ENCODE measurements at regions not wholly inside any gene's neighbourhood (a gene's known extent, or its start where the extent isn't known, plus 50 kb on each side); places are given as distances from the start of the nearest gene placed in this dataset.

DNA sequence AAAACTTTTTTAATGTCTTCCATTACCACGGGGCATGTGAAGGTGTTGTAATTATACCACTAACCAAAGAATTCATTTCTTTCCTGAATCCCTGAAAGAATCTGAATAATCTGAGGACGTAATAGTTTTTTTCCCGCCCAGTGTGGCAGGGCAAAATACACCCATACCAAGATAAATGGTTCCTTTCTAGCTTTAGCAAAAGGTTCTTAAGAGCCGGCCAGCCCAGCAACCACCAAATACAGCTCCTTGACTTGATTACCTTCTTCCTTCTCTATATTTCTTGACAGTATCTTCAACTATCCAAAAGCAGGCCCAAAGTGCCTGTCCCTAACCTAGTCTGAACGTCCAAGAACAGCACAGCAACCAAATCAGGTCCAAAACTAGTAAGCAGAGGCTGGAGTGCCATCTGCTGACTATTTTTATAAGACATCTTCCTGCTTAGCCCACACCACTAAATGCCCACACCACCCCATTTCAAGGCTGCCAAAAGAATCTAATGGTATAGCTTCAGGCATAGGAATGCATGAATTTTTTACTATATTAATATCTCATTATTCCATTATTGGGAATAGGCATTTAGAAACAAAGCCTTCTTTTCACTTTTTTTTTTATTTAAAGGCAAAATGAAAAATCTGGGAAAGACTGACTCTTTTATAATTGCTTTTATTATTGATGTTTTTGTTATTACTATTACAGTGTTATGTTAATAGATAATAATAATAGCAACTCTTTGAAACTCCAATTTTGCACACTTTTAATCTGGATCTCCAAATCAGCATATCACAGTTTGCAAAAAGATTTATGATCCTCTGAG lies 524.4 kb downstream of the MED13L start:
- Histone ChIP-seq H3K4me3 (ENCODE audit: control insufficient read depth in 1 of 2, extremely low read depth in 1 of 2, low read length in 1 of 2) (no peak overlapping the region), H3K27me3 (replicated peaks in 1 of 2; ENCODE audit: control insufficient read depth in 2 of 2, extremely low read depth in 1 of 2, insufficient read depth in 2 of 2, low read length in 1 of 2) (peaks cover 0 to 3% of the 10 kb centered on the region in 2 experiments), H3K4me1 (ENCODE audit: control insufficient read depth in 1 of 2, extremely low read depth in 1 of 2, insufficient read depth in 2 of 2, low read length in 2 of 2) (no peaks in the 10 kb centered on the region), H3K27ac (ENCODE audit: low read length) (no peak overlapping the region), H3K36me3 (ENCODE audit: control insufficient read depth in 2 of 2, extremely low read depth in 1 of 2, insufficient read depth in 1 of 2, low read length in 1 of 2) (no peaks in the 10 kb centered on the region), H3K9me3 (no peaks in the 10 kb centered on the region)
- Mint-ChIP-seq H3K4me1 (no peaks in the 10 kb centered on the region), H3K9me3 (no peaks in the 10 kb centered on the region), H3K27ac (no peak overlapping the region), H3K27me3 (peaks cover 3 to 15% of the 10 kb centered on the region in 2 donors), H3K36me3 (no peaks in the 10 kb centered on the region), H3K4me3 (no peak overlapping the region)
- ATAC-seq (replicated peaks in 1 of 4) (no peak), DNase-seq (peak in 1 of 35 experiments; percentile 9)
- ChIA-PET POLR2A (no interaction called here), CTCF (interaction anchor here (0.5 to 0.6 kb wide), 2 partner anchors 86 to 1091 kb away, joined by 4 to 5 read pairs; no protein-coding TSS in a partner anchor)
- WGBS (ENCODE audit: insufficient coverage) = 0% methylated on average over 1 of the region's 5 CpGs

DNA sequence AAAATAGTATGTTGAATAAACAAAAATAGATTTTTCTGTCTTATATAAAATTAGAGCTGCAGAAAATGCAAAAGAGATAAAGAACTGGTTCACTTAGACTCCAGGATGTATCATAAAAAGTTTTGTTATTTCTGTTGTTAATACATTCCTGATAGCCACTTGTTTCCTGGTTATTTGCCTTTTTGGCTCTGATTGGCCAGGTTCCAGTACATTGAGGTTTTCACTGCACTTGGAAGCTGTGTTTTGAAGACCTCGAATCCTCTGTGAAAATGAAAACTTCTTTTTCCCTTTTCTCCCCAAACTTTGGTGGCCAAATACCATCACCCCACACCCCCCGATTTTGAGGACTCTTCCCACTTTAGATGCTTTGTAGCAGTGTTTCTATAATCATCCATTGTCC lies 525.3 kb downstream of the MED13L start:
- peaks cover 0 to 3% of the 10 kb centered on the region in 2 experiments for H3K27me3 ChIP-seq (replicated peaks in 1 of 2; ENCODE audit: control insufficient read depth in 2 of 2, extremely low read depth in 1 of 2, insufficient read depth in 2 of 2, low read length in 1 of 2)
- CTCF ChIA-PET = no interaction called here
- no peak for ATAC-seq (replicated peaks in 1 of 4)
- Mint-ChIP-seq H3K36me3 (no peaks in the 10 kb centered on the region), H3K9me3 (no peaks in the 10 kb centered on the region), H3K4me3 (no peak overlapping the region), H3K27me3 (peaks cover 3 to 9% of the 10 kb centered on the region in 2 donors), H3K4me1 (no peaks in the 10 kb centered on the region), H3K27ac (no peak overlapping the region)
- 33% methylated on average over 2 of the region's 2 CpGs for WGBS (ENCODE audit: insufficient coverage)
- no peak overlapping the region for H3K27ac ChIP-seq (ENCODE audit: low read length)
- no peaks in the 10 kb centered on the region for H3K9me3 ChIP-seq
- no peaks in the 10 kb centered on the region for H3K36me3 ChIP-seq (ENCODE audit: control insufficient read depth in 2 of 2, extremely low read depth in 1 of 2, insufficient read depth in 1 of 2, low read length in 1 of 2)
- H3K4me1 ChIP-seq (ENCODE audit: control insufficient read depth in 1 of 2, extremely low read depth in 1 of 2, insufficient read depth in 2 of 2, low read length in 2 of 2) = no peaks in the 10 kb centered on the region
- POLR2A ChIA-PET = no interaction called here
- DNase-seq = no peak
- no peak overlapping the region for H3K4me3 ChIP-seq (ENCODE audit: control insufficient read depth in 1 of 2, extremely low read depth in 1 of 2, low read length in 1 of 2)

DNA sequence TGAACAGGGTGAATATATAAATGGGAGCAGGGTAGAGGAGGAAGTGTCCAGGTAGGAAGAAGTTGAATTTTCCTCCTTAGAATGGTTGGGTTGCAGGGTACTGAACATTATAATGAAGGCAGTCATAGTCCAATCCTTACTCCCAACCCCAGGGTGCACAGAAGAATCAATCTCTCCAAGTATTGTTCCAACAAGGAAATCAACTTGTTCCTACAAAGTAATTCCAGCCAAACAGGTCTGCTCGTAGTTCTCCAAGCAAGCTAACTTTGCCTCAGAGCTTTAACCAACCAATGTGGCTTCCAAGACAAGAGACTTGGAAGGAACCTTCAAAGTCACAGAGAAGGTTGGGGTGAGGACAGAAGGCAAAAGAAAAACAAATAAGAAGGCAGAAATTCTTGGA lies 527.2 kb downstream of the MED13L start:
- no peaks in the 10 kb centered on the region for H3K36me3 ChIP-seq (ENCODE audit: control insufficient read depth in 2 of 2, extremely low read depth in 1 of 2, insufficient read depth in 1 of 2, low read length in 1 of 2)
- 100% methylated on average over 1 of the region's 1 CpG for WGBS (ENCODE audit: insufficient coverage)
- Mint-ChIP-seq H3K36me3 (no peaks in the 10 kb centered on the region), H3K4me1 (no peaks in the 10 kb centered on the region), H3K27me3 (peaks cover 3 to 8% of the 10 kb centered on the region in 2 donors), H3K4me3 (no peak overlapping the region), H3K9me3 (no peaks in the 10 kb centered on the region), H3K27ac (no peak overlapping the region)
- ChIA-PET POLR2A (interaction anchor here in 1 of 2 donors (0.6 kb wide), 1 partner anchor 544 kb away, joined by 3 read pairs; no protein-coding TSS in a partner anchor), CTCF (no interaction called here)
- no peak overlapping the region for H3K27ac ChIP-seq (ENCODE audit: low read length)
- no peak overlapping the region for H3K4me3 ChIP-seq (ENCODE audit: control insufficient read depth in 1 of 2, extremely low read depth in 1 of 2, low read length in 1 of 2)
- H3K9me3 ChIP-seq = no peaks in the 10 kb centered on the region
- DNase-seq (no peak), ATAC-seq (replicated peaks in 1 of 4) (no peak)
- no peaks in the 10 kb centered on the region for H3K4me1 ChIP-seq (ENCODE audit: control insufficient read depth in 1 of 2, extremely low read depth in 1 of 2, insufficient read depth in 2 of 2, low read length in 2 of 2)
- H3K27me3 ChIP-seq (replicated peaks in 1 of 2; ENCODE audit: control insufficient read depth in 2 of 2, extremely low read depth in 1 of 2, insufficient read depth in 2 of 2, low read length in 1 of 2) = peaks cover 0 to 2% of the 10 kb centered on the region in 2 experiments

DNA sequence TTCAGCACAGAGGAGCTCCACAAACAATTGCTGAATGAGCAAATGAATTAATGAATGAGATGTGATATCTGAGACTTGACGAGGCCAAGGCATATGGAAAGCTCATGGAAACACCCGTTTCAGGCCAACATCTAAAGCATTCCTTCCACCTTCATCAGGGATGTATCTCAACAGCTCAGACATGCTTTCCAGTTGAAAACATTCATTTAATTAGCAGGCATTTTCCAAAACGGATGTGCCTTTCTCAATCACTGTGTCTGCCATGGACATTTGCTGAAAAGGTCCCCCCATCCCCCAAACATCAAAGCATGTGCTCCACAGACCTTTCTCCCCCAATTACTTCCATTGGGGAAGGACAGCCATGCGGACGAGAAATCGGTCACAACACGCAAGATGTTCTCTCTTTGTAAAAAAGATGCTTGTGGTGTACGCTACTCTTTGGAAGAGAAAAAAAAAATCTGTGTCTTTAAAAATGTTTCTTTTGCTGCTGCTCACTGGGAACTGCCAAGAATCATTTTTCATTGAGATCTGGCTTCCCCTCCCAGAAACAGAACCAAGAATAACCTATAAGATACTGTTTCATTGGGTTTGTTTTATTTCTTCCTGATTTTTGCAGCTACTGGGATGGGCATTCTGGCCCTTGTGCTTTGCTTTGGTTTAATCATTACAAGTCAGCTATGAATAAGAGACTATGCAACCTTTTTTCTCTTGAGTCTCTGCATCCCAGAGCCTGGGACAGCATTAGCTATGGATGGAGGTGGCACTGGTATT lies 528.2 kb downstream of the MED13L start:
- ATAC-seq (replicated peaks in 1 of 4) (no peak), DNase-seq (no peak)
- Histone ChIP-seq H3K36me3 (ENCODE audit: control insufficient read depth in 2 of 2, extremely low read depth in 1 of 2, insufficient read depth in 1 of 2, low read length in 1 of 2) (no peaks in the 10 kb centered on the region), H3K9me3 (no peaks in the 10 kb centered on the region), H3K4me1 (ENCODE audit: control insufficient read depth in 1 of 2, extremely low read depth in 1 of 2, insufficient read depth in 2 of 2, low read length in 2 of 2) (no peaks in the 10 kb centered on the region), H3K4me3 (ENCODE audit: control insufficient read depth in 1 of 2, extremely low read depth in 1 of 2, low read length in 1 of 2) (no peak overlapping the region), H3K27me3 (replicated peaks in 1 of 2; ENCODE audit: control insufficient read depth in 2 of 2, extremely low read depth in 1 of 2, insufficient read depth in 2 of 2, low read length in 1 of 2) (no peaks in the 10 kb centered on the region), H3K27ac (ENCODE audit: low read length) (no peak overlapping the region)
- Mint-ChIP-seq H3K9me3 (no peaks in the 10 kb centered on the region), H3K27me3 (peaks cover 0 to 4% of the 10 kb centered on the region in 2 donors), H3K4me1 (no peaks in the 10 kb centered on the region), H3K36me3 (no peaks in the 10 kb centered on the region), H3K4me3 (no peak overlapping the region), H3K27ac (no peak overlapping the region)
- 55% methylated on average over 3 of the region's 8 CpGs for WGBS (ENCODE audit: insufficient coverage)
- ChIA-PET POLR2A (no interaction called here), CTCF (no interaction called here)

DNA sequence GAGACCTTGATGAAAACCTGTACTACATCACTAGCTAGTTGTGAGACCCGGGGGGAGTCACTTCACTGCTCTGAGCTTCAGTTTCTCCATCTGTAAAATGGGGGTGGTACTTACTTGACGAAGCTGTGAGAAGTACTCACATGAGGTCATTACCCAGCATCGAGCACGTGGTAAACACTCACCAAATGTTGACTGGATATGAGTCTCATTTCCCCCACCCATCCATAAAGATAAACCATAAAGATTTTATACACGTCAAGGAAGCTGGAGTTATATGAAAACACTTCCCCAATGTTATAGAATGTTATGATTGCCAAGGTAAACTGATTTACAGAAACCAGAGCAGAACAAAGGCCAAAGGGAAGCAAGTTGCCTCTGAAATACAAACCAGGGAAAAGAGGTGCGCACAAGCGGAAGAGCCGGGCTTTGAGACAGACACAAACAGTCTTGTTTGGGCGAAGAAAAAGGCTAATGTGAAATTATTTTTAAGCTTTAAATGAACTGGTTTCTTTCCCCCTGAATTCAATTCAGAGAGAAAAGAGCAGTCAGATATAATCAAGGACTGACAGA lies 536.8 kb downstream of the MED13L start:
- DNase-seq (no peak), ATAC-seq (replicated peaks in 1 of 4) (no peak)
- H3K27ac ChIP-seq (ENCODE audit: low read length) = no peak overlapping the region
- H3K27me3 ChIP-seq (replicated peaks in 1 of 2; ENCODE audit: control insufficient read depth in 2 of 2, extremely low read depth in 1 of 2, insufficient read depth in 2 of 2, low read length in 1 of 2) = no peaks in the 10 kb centered on the region
- ChIA-PET CTCF (no interaction called here), POLR2A (no interaction called here)
- Mint-ChIP-seq H3K4me1 (no peaks in the 10 kb centered on the region), H3K36me3 (no peaks in the 10 kb centered on the region), H3K4me3 (no peak overlapping the region), H3K27ac (no peak overlapping the region), H3K9me3 (no peaks in the 10 kb centered on the region), H3K27me3 (no peaks in the 10 kb centered on the region)
- WGBS (ENCODE audit: insufficient coverage) = 80% methylated on average over 1 of the region's 9 CpGs
- no peaks in the 10 kb centered on the region for H3K4me1 ChIP-seq (ENCODE audit: control insufficient read depth in 1 of 2, extremely low read depth in 1 of 2, insufficient read depth in 2 of 2, low read length in 2 of 2)
- H3K4me3 ChIP-seq (ENCODE audit: control insufficient read depth in 1 of 2, extremely low read depth in 1 of 2, low read length in 1 of 2) = no peak overlapping the region
- no peaks in the 10 kb centered on the region for H3K36me3 ChIP-seq (ENCODE audit: control insufficient read depth in 2 of 2, extremely low read depth in 1 of 2, insufficient read depth in 1 of 2, low read length in 1 of 2)
- H3K9me3 ChIP-seq = no peaks in the 10 kb centered on the region

DNA sequence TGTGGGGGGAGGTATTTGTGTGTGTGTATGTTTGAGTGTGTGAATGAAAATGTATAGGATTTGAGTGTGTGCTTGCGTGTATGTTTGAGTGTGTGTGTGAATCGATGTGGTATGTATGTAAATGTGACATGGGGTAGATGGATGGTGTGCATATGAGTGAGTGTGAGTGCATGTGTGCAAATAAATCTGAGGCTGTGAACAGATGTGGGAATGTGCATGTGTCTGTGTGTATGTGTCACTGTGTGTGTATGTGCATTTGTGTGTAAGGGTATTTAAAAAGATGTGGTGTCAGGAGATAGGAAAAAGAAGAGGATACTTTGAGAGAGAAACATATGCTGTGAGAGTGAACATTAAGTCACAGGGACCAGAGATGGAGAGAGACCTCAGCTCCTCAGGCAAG lies 539.6 kb downstream of the MED13L start:
- no peak overlapping the region for H3K27ac Mint-ChIP-seq

More for the DNA sequence above, 539.6 kb downstream of the MED13L start:
- no peak overlapping the region for H3K4me3 ChIP-seq (ENCODE audit: control insufficient read depth in 1 of 2, extremely low read depth in 1 of 2, low read length in 1 of 2)
- DNase-seq = no peak
- ATAC-seq (replicated peaks in 1 of 4) = no peak
- Mint-ChIP-seq H3K9me3 (no peaks in the 10 kb centered on the region), H3K4me1 (no peaks in the 10 kb centered on the region), H3K36me3 (no peaks in the 10 kb centered on the region), H3K27me3 (no peaks in the 10 kb centered on the region), H3K4me3 (no peak overlapping the region)
- 92% methylated on average over 2 of the region's 2 CpGs for WGBS (ENCODE audit: insufficient coverage)
- H3K9me3 ChIP-seq = no peaks in the 10 kb centered on the region
- no peaks in the 10 kb centered on the region for H3K27me3 ChIP-seq (replicated peaks in 1 of 2; ENCODE audit: control insufficient read depth in 2 of 2, extremely low read depth in 1 of 2, insufficient read depth in 2 of 2, low read length in 1 of 2)
- no peaks in the 10 kb centered on the region for H3K36me3 ChIP-seq (ENCODE audit: control insufficient read depth in 2 of 2, extremely low read depth in 1 of 2, insufficient read depth in 1 of 2, low read length in 1 of 2)
- no peaks in the 10 kb centered on the region for H3K4me1 ChIP-seq (ENCODE audit: control insufficient read depth in 1 of 2, extremely low read depth in 1 of 2, insufficient read depth in 2 of 2, low read length in 2 of 2)
- no peak overlapping the region for H3K27ac ChIP-seq (ENCODE audit: low read length)
- CTCF ChIA-PET = no interaction called here
- POLR2A ChIA-PET = no interaction called here
